Hepatic stellate cell (primary cell): ENCODE measurements at regions not wholly inside any gene's neighbourhood (a gene's known extent, or its start where the extent isn't known, plus 50 kb on each side); places are given as distances from the start of the nearest gene placed in this dataset.
"Not testable (repeated sequence)": the region's sequence is repeated elsewhere in the genome, so short reads cannot be mapped to it uniquely, and the experiment has no call there.

Experiments
- DNase-seq: peaks from one replicate; pipeline ENCODE4 v3.0.0; 2011; ENCODE audit warnings: low spot score

DNA sequence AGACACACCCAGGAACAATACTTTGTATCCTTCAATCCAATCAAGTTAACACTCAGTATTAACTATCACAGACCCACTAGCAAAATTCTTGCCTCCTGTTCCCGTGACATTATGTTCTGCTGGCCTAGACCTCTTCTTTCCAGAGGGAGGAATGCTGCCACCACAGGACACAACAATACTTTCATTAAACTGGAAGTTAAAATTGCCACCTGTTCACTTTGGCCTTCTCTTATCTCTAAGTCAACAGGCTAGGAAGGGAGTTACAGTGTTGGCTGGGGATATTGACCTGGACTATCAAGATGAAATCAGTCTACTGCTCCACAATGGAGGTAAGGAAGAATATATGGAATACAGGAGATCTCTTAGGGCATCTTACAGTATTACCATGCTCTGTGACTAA, 1000.4 kb upstream of the GBE1 start:
- DNase-seq: no peak

DNA sequence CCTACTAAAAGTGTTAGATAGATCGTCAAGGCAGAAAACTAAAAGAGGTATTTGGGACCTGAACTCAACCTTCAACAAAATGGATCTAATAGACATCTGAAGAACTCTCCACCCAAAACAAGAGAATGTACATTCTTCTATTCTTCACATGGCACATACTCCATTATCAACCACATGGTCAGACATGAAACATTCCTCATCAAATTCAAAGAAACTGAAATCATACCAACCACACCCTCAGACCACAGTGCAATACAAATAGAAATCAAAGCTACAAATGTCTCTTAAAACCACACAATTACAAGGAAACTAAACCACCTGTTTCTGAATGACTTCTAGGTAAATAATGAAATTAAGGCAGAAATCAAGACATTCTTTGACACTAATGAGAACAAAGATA, 984.1 kb upstream of the GBE1 start:
- no peak for DNase-seq

DNA sequence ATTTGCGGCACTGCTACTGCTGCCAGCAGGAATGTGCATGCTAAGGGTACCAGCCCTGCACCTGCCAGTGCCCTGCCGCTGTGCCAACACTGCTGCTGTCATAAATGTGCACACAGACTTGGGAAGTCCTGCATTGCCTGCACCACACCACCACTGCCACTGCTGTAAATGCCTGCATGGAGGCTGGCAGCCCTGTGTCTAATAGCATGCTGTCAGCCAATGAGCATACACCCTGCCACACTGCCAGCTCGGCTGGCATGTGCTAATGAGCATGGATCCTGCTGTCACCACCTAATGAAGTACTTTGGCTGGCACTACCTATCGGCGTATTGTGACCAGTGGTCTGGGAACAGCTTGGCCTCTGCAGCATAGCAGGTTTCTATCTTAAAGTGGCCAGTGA, 981.8 kb upstream of the GBE1 start:
- DNase-seq: no peak

DNA sequence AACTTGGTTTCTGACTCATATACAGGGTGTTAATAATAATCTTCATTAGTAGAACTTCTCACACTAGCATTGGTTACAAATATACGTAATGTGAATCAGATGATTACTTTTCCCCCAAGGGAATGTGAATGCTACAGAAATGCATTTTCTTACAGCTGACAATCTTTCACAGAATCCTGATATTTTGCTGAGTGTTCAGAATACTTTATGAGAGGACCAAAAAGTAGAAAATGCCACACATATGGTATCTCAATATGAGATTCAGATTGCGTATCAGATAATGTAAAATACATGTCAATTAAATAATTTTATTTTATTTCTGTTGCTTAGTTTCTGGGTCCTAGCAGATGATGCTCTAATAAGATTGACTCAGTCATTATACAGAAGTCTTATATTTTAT, 979.9 kb upstream of the GBE1 start:
- no peak for DNase-seq

DNA sequence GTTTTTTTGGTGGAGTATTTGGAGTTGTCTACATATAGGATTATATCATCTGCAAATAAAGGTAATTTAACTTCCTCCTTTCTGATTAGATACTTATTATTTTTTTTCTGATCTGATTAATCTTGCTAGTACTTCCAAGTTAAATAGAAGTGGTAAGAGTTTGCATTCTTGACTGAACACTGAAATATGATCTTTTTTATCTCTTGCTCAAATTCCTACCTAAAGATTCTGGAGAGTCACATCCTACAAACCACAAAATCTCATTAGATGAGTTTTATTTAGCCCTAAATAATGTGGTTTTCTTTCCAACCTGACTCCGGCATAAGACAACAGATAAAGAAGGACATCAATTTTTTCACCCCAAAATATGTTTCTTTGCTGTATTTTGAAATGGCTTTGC, 977.9 kb upstream of the GBE1 start:
- DNase-seq: no peak

DNA sequence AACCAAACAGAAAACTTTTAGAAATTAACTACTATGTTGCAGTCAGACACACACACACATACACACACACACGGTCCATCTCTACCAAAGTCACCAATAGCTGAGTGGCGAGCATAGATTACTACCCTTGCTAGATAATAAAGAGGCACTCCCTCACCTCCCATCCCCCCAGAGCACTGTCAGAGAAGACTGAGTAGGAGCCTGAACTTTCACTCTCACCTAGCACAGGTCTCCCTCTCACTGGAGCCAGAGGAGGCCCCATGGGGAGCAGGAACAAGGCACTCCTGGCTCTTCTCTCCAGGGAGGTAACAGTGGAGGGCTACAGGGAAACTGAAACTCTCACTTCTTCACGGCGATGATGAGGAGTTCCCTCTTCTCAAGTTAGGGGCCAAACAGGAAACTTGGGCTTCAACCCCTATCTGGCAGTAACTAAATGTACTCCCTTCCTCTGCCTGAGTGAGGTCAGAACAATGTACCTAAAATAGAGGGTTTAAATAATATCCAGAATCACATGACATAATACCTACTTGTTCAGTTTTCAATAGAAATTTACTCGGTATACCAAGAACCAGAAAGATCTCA, 975.3 kb upstream of the GBE1 start:
- no peak for DNase-seq

DNA sequence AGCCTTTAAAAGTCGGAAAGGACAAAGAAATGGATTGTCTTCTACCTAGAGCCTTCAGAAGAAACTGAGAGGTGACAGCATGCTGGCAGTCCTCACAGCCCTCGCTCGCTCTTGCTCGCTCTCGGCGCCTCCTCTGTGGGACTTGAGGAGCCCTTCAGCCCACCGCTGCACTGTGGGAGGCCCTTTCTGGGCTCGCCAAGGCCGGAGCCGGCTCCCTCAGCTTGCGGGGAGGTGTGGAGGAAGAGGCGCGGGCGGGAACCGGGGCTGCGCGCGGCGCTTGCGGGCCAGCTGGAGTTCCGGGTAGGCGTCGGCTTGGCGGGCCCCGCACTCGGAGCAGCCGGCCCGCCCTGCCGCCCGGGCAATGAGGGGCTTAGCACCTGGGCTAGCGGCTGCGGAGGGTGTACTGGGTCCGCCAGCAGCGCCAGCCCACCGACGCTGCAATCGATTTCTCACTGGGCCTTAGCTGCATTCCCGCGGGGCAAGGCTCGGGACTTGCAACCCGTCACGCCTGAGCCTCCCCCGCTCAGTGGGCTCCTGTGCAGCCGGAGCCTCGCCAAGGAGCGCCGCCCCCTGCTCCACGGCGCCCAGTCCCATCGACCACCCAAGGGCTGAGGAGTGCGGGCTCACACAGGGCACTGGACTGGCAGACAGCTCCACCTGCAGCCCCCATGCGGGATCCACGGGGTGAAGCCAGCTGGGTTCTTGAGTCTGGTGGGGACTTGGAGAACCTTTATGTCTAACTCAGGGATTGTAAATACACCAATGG, 953.8 kb upstream of the GBE1 start:
- DNase-seq: no peak

DNA sequence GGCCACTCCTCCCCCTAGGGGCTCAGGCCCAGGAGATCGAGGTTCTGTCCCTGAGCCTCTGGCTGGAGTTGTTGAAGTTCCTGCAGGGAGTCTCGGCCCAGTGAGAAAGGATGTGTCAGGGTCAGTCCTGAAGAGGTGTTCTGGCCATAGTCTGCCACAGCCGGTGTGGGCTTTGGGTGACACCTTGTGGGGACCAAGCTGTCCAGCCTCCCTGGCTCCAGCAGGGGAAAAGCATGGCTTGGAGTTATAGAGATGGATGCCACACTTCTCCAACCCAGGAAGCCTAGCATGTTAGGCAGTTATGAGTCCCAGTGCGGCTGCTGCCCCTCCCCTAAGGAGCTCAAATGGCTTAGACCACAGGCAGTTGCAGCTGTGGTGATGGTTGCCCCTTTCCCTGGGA, 945.6 kb upstream of the GBE1 start:
- no peak for DNase-seq

DNA sequence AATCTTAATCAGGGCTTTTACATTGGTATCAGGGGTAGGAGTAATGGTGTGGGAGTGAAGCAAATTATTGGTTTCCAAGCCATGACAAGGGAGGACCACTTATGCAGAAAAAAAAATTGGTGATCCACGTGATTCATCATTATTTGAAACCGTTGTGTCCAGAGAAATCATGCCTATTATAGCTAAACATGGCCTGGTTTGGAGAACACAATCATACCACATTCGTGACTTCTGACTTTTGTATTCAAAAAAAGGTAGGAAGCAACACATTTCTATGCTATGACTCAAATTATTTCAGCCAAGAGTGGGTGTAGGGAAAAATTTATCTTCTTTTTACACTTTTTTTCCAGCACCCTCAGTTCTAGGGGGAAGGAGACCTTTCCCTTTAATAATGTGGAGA, 924.3 kb upstream of the GBE1 start:
- DNase-seq: no peak

DNA sequence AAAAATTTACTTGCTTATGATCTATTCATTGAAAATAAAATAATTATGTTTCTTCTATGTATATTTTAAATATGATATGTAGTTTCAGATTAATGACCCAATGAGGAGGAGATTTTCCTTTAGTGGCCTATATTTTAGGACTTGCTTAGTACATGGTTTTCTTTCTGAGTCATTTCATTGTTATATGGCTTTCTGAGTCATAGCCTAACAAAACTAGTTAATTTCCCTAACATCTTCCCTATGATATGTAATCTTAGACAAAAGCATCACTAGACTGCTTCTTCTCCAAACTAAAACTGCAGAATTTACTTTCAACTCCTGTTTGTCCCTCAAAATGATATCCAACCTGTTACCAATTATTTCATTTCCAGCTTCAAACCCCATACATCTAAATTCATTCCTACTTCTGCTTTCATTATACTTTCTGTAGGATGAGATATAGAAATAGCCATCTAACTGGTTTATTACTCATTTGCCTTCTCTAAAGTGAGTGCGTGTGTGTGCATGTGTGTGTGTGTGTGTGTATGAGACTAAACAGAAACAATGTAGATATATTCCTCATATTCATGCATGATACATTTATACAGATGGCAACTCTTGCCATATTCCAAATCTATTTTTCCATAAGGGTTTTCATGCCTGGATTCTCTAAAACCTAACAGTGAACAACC, 915.0 kb upstream of the GBE1 start:
- no peak for DNase-seq

DNA sequence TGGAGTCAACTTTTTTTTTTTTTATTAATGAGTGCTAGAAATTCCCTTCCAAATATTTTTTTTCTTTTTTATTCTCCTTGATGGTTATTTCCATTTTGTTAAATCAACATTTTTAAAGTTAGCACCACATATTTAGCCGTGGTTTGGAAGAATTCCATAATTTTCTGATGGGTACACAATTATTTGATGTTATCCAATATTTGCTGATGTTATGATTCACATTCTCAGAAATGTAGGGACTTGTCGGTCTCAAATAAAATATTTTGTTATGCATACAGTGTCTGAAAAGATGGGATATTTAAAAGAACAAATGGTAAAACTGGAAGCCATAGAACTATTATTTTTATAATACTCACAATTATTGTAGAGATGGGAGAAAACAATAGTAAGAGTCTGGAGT, 911.5 kb upstream of the GBE1 start:
- DNase-seq: no peak

DNA sequence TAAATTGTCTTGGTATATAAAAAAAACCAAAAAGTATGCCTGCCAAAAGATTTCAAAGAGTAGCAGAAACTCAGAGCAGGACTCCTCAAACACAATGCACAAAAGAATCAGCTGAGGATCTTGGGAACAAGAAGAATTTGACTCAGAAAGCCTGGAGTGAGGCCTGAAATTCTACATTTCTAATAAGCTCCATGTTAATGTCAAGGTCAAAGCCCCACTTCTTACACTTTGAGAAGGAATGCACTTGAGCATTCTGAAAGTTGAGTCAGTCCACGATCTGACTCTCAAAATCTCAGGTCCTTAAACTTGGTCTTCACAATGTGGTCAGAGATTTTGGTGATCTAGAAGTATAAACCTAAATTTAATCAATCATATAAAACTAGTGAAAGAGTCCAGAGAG, 910.0 kb upstream of the GBE1 start:
- no peak for DNase-seq

DNA sequence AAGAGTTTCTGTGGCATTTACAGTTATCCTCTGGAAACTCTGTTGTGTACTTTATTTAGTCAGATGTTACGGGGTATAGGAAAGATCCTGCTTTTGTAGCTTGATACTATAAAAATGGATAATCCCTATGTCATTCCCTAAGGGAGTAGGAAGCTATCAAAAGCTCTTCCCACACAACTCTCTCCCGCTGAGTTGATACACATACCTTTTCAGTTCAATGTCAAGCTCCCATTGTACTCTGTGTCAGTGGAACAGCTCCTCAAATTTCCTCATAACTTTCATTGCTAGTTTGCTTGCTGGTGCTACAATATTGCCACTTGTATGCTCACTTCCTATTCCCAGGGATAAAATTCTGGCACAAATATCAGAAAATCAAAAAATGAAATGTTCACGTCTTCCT, 893.3 kb upstream of the GBE1 start:
- no peak for DNase-seq

DNA sequence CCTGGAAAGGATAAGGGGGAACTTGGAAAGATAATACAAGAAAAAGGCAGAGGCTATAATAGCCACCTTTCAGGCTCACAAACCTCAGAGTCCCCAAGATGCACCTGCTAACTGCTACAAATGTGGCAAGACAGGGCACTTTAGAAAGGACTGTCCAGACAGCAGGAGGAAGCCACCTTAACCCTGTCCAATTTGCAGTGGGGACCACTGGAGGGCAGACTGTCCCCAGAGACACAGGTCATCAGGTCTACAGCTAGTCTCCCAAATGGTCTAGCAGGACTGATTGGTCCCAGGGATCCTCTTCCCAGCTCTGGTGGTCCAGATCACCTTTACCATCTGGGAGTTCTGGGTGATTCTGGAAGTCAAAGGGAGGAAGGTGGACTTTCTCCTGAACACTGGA, 882.5 kb upstream of the GBE1 start:
- no peak for DNase-seq

DNA sequence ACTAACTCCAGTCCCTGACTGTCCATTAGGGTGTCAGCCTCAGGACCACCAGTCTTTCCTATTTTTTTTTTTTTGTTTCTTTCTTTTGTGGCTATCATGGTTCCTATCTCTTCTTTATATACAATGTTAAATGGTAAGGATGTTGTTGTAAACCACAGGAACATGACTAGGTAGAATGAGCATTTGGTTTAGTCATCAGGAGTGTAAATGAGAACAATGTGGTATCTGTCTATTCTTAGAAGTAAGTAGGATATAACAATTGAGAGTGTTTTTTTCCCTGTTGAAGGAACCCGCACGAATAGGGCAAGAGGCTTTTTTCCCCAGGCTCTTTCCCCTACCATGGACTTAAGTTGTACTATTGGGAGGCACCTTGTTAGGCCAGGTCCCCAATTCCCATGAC, 880.3 kb upstream of the GBE1 start:
- DNase-seq: no peak

DNA sequence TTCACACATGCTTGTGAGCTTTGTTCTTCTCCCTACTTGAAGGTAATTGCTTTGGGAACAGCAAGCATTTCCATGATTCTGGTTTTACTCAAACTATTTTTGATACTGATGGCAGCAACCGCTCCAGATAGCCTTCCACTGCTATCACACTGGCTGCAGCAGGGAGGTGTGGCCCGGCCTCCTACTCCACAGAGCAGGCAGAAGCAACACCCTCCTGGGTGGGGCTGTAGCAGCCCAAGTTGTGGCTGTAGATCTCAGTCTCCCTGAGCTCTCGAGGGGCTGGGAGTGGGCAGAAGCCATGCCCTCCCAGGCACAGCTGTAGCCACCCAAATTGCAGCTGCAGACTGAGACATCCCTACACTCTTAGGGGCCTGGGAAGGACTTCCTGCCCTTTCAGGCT, 878.8 kb upstream of the GBE1 start:
- DNase-seq: no peak

DNA sequence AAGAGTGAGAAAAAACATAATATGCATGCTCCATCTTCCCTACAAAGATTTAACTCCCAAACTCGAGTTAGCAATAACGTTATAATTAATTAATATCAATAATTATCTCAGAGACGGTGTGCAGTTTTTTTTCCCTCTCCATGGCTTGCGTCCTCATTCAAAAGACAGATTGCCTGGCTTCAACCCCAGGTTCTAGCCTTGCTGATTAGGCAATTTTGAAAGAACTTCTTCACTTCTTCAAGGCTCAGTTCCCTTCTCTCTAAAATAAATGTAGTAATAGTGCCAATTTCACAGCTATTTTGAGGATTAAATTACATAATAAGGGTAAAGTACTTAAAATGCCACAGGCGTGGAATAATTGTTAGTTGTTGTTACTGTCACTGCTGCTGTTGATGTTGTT, 876.1 kb upstream of the GBE1 start:
- DNase-seq: no peak

DNA sequence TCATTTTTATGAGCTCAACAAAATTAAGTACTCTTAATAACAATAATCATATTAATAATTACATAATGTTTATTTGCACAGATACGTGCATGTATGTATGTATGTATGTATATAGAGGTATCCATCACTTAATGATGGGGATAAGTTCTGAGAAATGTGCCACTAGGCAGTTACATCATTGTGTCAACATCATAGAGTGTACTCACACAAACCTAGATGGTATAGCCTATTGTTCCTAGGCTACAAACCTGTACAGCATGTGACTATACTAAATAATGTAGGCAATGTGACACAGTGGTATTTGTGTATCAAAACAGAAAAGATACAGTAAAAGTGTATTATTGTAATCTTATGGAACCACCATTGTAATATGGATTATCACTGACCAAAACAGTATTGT, 874.7 kb upstream of the GBE1 start:
- DNase-seq: no peak

DNA sequence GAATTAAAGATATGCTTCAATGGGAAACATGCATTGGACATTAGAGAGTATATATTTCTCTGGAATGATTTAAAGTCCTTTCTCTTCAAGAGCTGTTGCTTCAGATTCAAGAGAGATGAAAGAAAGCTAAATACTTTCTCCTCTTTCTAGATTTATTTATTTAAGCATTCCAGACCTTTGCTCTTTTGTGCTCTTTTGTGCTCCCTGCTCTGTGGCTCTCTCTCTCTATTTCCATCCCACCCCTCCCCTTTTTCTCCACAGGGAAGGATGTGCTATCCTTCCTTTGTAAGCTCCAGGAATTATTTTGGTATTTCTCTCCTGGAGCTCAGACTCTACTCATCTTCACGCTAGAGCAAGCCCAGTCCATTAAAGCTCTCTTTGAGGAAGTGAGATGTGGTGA, 871.9 kb upstream of the GBE1 start:
- DNase-seq: no peak

DNA sequence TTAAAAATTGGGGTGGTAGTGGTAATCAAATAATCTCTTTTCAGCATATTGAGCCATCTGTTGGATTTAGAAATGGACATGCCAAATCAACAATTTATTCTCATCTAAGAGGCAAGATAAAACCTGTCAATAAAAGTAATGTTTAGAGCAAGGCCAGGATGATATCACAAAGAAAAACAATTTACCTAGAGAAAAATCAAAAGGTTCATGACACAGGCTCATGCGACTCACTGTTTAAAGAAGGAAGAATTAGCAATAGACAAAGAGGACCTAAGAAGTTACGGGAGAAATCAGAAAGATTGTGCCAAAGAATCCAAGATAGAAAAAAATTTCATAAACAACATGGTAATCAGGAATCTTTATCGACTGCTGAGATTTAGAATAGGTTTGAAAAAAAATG, 868.5 kb upstream of the GBE1 start:
- no peak for DNase-seq

DNA sequence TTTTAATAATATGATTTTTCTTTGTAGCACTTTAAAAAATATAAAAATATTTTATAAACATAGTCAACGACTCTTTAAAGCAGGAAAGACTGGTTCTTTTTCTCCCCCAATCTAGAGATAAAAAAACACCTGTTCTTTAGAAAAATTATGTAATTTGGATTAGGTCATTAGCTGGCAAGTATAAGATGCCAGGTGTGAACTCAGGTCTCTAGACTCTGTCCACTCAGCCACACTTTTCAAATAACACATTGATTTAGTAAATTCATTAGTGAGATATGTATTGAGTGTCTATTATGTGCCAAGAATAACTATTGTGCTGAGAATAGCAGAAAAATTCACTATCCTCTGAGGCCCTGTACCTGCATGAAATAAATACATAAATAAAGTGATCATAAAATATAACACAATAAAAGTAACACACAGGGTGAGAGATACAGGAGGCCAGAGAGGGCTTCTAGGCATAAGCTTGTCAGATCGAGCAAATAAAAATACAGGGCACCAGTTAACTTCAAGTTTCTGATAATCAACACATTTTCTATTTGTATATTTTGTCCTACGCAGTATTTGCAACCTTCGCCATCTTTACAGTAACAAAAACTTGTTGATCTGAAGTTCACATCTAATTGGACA, 867.1 kb upstream of the GBE1 start:
- no peak for DNase-seq

DNA sequence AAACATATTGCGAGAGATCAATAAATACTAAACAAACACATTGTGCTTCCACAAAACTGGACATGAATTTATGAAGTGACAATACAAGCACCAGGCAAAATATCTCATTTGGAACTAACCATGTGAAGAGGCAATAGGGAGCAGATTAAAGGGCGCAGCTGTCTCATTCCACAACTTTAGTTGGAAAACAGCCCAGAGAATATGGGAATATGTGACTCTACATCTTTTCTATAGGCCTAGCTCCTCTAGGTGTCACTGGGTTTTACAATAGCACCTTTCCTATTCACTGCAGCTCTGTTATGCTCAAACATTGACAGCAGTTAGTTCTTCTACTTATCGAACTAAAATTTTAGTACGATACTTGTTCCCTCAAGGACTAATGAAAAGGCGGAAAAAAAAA, 866.3 kb upstream of the GBE1 start:
- no peak for DNase-seq

DNA sequence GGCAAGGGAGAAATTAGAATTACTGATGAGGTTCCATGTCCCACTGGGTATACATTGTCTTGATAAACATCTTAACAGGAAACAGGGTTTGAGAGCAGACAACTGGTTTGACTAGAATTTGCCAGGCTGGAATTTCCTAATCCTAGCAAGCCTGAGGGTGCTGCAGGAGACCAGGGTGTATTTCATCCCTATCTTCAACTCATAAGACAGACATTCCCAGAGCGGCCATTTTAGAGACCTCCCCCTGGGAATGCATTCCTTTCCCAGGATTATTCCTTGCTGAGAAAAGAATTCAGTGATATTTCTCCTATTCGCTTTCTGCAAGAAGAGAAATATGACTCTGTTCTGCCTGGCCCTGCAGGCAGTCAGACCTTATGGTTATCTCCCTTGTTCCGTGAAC, 859.3 kb upstream of the GBE1 start:
- DNase-seq: not testable (repeated sequence)
